Spleen (tissue), 7 donors: ENCODE measurements at regions not wholly inside any gene's neighbourhood (a gene's known extent, or its start where the extent isn't known, plus 50 kb on each side); places are given as distances from the start of the nearest gene placed in this dataset.

Experiments
- CTCF ChIP-seq, 11 experiments: fragments of 200-600 bp in 7 of 11; fragments of 450-650 bp in 4 of 11; sonication (generic) in 4 of 11; IDR thresholded peaks in 8 of 11; conservative IDR thresholded peaks in 3 of 11; 1 replicate in 7 of 11; 2 replicates in 4 of 11; pipeline versions ENCODE4 v1.4.0 to v1.8.0; 2016 to 2021; ENCODE audit warnings: antibody characterized with exemption in 11 of 11, inconsistent platforms in 4 of 11, mild to moderate bottlenecking in 1 of 11
- POLR2A ChIP-seq, 3 donors: fragments of 450-650 bp; IDR thresholded peaks; one replicate each; pipeline ENCODE4 v1.5.1; 2017; ENCODE audit warnings: antibody characterized with exemption in 3 of 3, mild to moderate bottlenecking in 1 of 3
- donor health status: DM: no; HTN: no; CAD: no; lungs with moderate emphysema.
- donor health status: DM: no; HTN: no; CAD: no.
- donor health status: DM: no; HTN: no; CAD: no.

- TF ChIP-seq CTCF (IDR thresholded peaks at IDR 0.05 in 8 of 11, conservative IDR thresholded peaks at IDR 0.05 in 3 of 11) (no peak), POLR2A (IDR thresholded peaks at IDR 0.05) (no peak)
Observed at GRCh38 chr2:239516286-239516953, 115.6 kb upstream of the HDAC4 start.
